DOHH2 (cell line): ENCODE measurements at regions not wholly inside any gene's neighbourhood (a gene's known extent, or its start where the extent isn't known, plus 50 kb on each side); places are given as distances from the start of the nearest gene placed in this dataset.

Experiments
- EZH2phosphoT487 ChIP-seq: fragments of 200-600 bp; sonication (generic); IDR thresholded peaks from 2 replicates; pipeline ENCODE4 v1.6.1; 2017; ENCODE audit warnings: borderline replicate concordance, mild to moderate bottlenecking, antibody characterized with exemption, low read length, moderate library complexity, mixed read lengths
- TF ChIP-seq, protein P1 (sequence below): fragments of 200-600 bp; sonication (generic); IDR thresholded peaks from one replicate; pipeline ENCODE4 v1.5.1; 2014; ENCODE audit warnings: antibody characterized with exemption, mild to moderate bottlenecking, low read depth, low read length; ENCODE audit not compliant: poor library complexity, severe bottlenecking

DNA sequence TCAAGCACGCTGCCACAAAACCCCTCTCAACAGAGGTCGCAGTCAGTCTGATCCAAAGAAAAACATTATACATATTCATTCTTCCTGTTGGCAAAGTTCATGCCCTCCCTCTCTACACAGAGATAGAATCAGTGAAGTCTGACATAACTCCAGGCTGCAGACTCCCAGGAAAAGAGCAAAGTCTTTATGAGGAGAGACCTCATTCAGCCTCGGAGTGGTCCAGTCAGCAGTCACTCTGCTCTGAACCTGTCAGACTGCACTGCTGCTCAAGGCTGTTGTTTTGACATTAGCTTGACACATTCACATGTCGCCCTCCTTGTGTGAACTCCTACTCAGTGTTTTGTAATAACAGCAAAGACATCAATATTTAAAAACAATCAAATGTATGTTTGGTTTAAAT, 241.2 kb upstream of the G2E3 start:
- TF ChIP-seq, protein P1, sequence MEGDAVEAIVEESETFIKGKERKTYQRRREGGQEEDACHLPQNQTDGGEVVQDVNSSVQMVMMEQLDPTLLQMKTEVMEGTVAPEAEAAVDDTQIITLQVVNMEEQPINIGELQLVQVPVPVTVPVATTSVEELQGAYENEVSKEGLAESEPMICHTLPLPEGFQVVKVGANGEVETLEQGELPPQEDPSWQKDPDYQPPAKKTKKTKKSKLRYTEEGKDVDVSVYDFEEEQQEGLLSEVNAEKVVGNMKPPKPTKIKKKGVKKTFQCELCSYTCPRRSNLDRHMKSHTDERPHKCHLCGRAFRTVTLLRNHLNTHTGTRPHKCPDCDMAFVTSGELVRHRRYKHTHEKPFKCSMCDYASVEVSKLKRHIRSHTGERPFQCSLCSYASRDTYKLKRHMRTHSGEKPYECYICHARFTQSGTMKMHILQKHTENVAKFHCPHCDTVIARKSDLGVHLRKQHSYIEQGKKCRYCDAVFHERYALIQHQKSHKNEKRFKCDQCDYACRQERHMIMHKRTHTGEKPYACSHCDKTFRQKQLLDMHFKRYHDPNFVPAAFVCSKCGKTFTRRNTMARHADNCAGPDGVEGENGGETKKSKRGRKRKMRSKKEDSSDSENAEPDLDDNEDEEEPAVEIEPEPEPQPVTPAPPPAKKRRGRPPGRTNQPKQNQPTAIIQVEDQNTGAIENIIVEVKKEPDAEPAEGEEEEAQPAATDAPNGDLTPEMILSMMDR = no peak
- TF ChIP-seq EZH2phosphoT487 = no peak
